Endothelial cell of umbilical vein (primary cell): ENCODE measurements at regions not wholly inside any gene's neighbourhood (a gene's known extent, or its start where the extent isn't known, plus 50 kb on each side); places are given as distances from the start of the nearest gene placed in this dataset.

Experiments
- BruUV-seq: library from RNA; stranded (reverse); fragments of 400-500 nt; replicated peaks from 2 replicates; lab custom pipeline; 2021; lab: Mats Ljungman, UMichigan
- CTCF ChIA-PET: fragments of 300-600, 350-600 bp; sonication (Branson Sonifier 250); formaldehyde crosslinking; loops from one replicate; lab custom pipeline; 2021; ENCODE audit warnings: antibody characterized with exemption, inconsistent platforms; lab: Charles Lee
- POLR2A ChIA-PET: fragments of 300-600, 350-600 bp; sonication (Branson Sonifier 250); formaldehyde crosslinking; loops from one replicate; lab custom pipeline; 2021; ENCODE audit warnings: antibody characterized with exemption, inconsistent platforms; lab: Charles Lee
- DNase-seq: peaks from one replicate; pipeline ENCODE4 v3.0.0-alpha.2; 2011; ENCODE audit warnings: low read depth, low spot score
- FAIRE-seq: peaks from 2 replicates; lab custom pipeline; 2011; peaks lifted over from hg19 to GRCh38; lab: Jason Lieb, UNC
- H2AFZ ChIP-seq: 2 replicates; pipeline ENCODE4 v1.6.0; 2012; ENCODE audit warnings: low read depth, low read length, control low read depth, inconsistent platforms
- H3K27ac ChIP-seq: 2 replicates; pipeline ENCODE4 v1.5.1; 2011; ENCODE audit warnings: low read depth, mild to moderate bottlenecking, control low read depth, low read length, moderate library complexity; ENCODE audit not compliant: insufficient read depth
- H3K27me3 ChIP-seq, 2 experiments: 2 replicates each; pipeline versions ENCODE4 v1.6.0 to v1.6.1; 2011; ENCODE audit warnings: low read length in 2 of 2, mixed read lengths in 1 of 2; ENCODE audit not compliant: control insufficient read depth in 2 of 2, insufficient read depth in 2 of 2
- H3K36me3 ChIP-seq, 2 experiments: 2 replicates in 1 of 2; 3 replicates in 1 of 2; pipeline ENCODE4 v1.5.1; 2011; ENCODE audit warnings: low read length in 2 of 2, mild to moderate bottlenecking in 1 of 2, moderate library complexity in 1 of 2; ENCODE audit not compliant: control insufficient read depth in 2 of 2, insufficient read depth in 2 of 2; ENCODE audit errors: extremely low read depth in 1 of 2
- H3K4me1 ChIP-seq: 3 replicates; pipeline ENCODE4 v1.5.1; 2011; ENCODE audit warnings: mild to moderate bottlenecking, low read length; ENCODE audit not compliant: control insufficient read depth, insufficient read depth; ENCODE audit errors: extremely low read depth
- H3K4me2 ChIP-seq: 2 replicates; pipeline ENCODE4 v1.6.1; 2011; ENCODE audit warnings: low read length, control low read depth, mixed read lengths; ENCODE audit not compliant: insufficient read depth
- H3K4me3 ChIP-seq, 3 experiments: fragments of 200-600 bp in 1 of 3; sonication (generic), shearing (Covaris generic) in 1 of 3; replicated peaks in 1 of 3; 2 replicates each; pipeline ENCODE4 v1.5.1; 2011 to 2016; ENCODE audit warnings: control low read depth in 3 of 3, low read length in 3 of 3, mild to moderate bottlenecking in 2 of 3, inconsistent platforms in 1 of 3, low read depth in 1 of 3, moderate library complexity in 1 of 3; ENCODE audit not compliant: insufficient read depth in 1 of 3
- H3K79me2 ChIP-seq: 2 replicates; pipeline ENCODE4 v1.6.0; 2012; ENCODE audit warnings: low read length, inconsistent platforms; ENCODE audit not compliant: control insufficient read depth, insufficient read depth
- H3K9ac ChIP-seq: replicated peaks from 2 replicates; pipeline ENCODE3; 2011; ENCODE audit warnings: low read length, control low read depth; ENCODE audit not compliant: insufficient read depth; ENCODE audit errors: extremely low read depth
- H3K9me1 ChIP-seq: replicated peaks from 3 replicates; pipeline ENCODE4 v1.6.0; 2011; ENCODE audit warnings: mild to moderate bottlenecking, low read length; ENCODE audit not compliant: control insufficient read depth, insufficient read depth; ENCODE audit errors: extremely low read depth
- H3K9me3 ChIP-seq: replicated peaks from 2 replicates; pipeline ENCODE4 v1.5.1; 2012; ENCODE audit warnings: low read length, inconsistent platforms; ENCODE audit not compliant: control insufficient read depth, insufficient read depth
- H4K20me1 ChIP-seq: replicated peaks from 2 replicates; pipeline ENCODE3; 2011; ENCODE audit warnings: mild to moderate bottlenecking, low read length; ENCODE audit not compliant: control insufficient read depth, insufficient read depth; ENCODE audit errors: extremely low read depth
- EZH2 ChIP-seq: IDR thresholded peaks from 2 replicates; pipeline ENCODE4 v1.6.1; 2012; ENCODE audit warnings: borderline replicate concordance, low read depth, mild to moderate bottlenecking, moderate library complexity, low read length, inconsistent platforms; ENCODE audit not compliant: severe bottlenecking
- FOS ChIP-seq: IDR thresholded peaks from 2 replicates; pipeline ENCODE4 v1.6.1; 2011; ENCODE audit warnings: mild to moderate bottlenecking, low read length, moderate library complexity, borderline replicate concordance; ENCODE audit not compliant: insufficient read depth
- GATA2 ChIP-seq: IDR thresholded peaks from 2 replicates; pipeline ENCODE4 v1.7.0; 2011; ENCODE audit warnings: low read depth, mild to moderate bottlenecking, moderate library complexity, mixed read lengths, low read length; ENCODE audit not compliant: insufficient read length, insufficient read depth
- JUN ChIP-seq: IDR thresholded peaks from 2 replicates; pipeline ENCODE4 v1.6.1; 2011; ENCODE audit warnings: borderline replicate concordance, low read depth; ENCODE audit not compliant: insufficient read length, insufficient read depth
- POLR2A ChIP-seq: IDR thresholded peaks from 2 replicates; pipeline ENCODE4 v1.6.1; 2012; ENCODE audit warnings: low read depth, mild to moderate bottlenecking, control low read depth, low read length
- POLR2AphosphoS5 ChIP-seq: IDR thresholded peaks from 2 replicates; pipeline ENCODE4 v1.6.1; 2012; ENCODE audit warnings: low read depth, mild to moderate bottlenecking, control low read depth, low read length, moderate library complexity; ENCODE audit not compliant: insufficient read depth
- dilution Hi-C: fragments of 300-500 bp; cut with MboI; formaldehyde crosslinking; loops from one replicate; pipeline ENCODE4 v1.15.0; 2019; ENCODE audit warnings: low sequenced_read_pairs; ENCODE audit not compliant: extremely low pct_ligation_motif_present
- intact Hi-C: fragments of 100-400 bp; cut with micrococcal nuclease; formaldehyde crosslinking; loops from one replicate; pipeline ENCODE4 v1.10.0; 2022
- TF ChIP-seq, protein P1 (sequence below), 2 donors: IDR thresholded peaks; 1 replicate in 1 of 2; 2 replicates in 1 of 2; pipeline ENCODE4 v1.5.1; 2011; ENCODE audit warnings: low read length in 2 of 2, mild to moderate bottlenecking in 2 of 2, moderate library complexity in 2 of 2, control low read depth in 1 of 2, inconsistent platforms in 1 of 2, low read depth in 1 of 2; ENCODE audit not compliant: insufficient read depth in 1 of 2; ENCODE audit errors: extremely low read depth in 1 of 2
- TF ChIP-seq, protein P2 (sequence below): IDR thresholded peaks from 2 replicates; pipeline ENCODE4 v1.6.1; 2011; ENCODE audit not compliant: insufficient read depth, insufficient read length

- Histone ChIP-seq H3K4me2 (no peak overlapping the region), H3K9ac (no peak overlapping the region), H3K4me1 (no peaks in the 10 kb centered on the region), H3K36me3 (no peaks in the 10 kb centered on the region), H3K79me2 (no peaks in the 10 kb centered on the region), H3K27ac (no peak overlapping the region), H2AFZ (no peak overlapping the region), H3K9me1 (no peaks in the 10 kb centered on the region), H4K20me1 (no peaks in the 10 kb centered on the region), H3K27me3 (no peaks in the 10 kb centered on the region), H3K4me3 (no peak overlapping the region), H3K9me3 (no peaks in the 10 kb centered on the region)
- no peak for FAIRE-seq
- ChIA-PET POLR2A (no interaction called here), CTCF (no interaction called here)
- no TSS peak for BruUV-seq
- TF ChIP-seq, protein P1, sequence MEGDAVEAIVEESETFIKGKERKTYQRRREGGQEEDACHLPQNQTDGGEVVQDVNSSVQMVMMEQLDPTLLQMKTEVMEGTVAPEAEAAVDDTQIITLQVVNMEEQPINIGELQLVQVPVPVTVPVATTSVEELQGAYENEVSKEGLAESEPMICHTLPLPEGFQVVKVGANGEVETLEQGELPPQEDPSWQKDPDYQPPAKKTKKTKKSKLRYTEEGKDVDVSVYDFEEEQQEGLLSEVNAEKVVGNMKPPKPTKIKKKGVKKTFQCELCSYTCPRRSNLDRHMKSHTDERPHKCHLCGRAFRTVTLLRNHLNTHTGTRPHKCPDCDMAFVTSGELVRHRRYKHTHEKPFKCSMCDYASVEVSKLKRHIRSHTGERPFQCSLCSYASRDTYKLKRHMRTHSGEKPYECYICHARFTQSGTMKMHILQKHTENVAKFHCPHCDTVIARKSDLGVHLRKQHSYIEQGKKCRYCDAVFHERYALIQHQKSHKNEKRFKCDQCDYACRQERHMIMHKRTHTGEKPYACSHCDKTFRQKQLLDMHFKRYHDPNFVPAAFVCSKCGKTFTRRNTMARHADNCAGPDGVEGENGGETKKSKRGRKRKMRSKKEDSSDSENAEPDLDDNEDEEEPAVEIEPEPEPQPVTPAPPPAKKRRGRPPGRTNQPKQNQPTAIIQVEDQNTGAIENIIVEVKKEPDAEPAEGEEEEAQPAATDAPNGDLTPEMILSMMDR (IDR thresholded peaks at IDR 0.05; ENCODE audit: extremely low read depth in 1 of 2, insufficient read depth in 1 of 2, low read depth in 1 of 2, low read length in 2 of 2) = no peak
- TF ChIP-seq EZH2 (no peak), JUN (no peak), POLR2AphosphoS5 (no peak)
- TF ChIP-seq, protein P2, sequence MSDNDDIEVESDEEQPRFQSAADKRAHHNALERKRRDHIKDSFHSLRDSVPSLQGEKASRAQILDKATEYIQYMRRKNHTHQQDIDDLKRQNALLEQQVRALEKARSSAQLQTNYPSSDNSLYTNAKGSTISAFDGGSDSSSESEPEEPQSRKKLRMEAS = no peak
- intact Hi-C loops (no loop called here), dilution Hi-C loops (no loop called here)
- DNase-seq = no peak
These were observed 1143.6 kb upstream of the ACVR2A start for GRCh38 chr2:146701183-146701582.

DNA sequence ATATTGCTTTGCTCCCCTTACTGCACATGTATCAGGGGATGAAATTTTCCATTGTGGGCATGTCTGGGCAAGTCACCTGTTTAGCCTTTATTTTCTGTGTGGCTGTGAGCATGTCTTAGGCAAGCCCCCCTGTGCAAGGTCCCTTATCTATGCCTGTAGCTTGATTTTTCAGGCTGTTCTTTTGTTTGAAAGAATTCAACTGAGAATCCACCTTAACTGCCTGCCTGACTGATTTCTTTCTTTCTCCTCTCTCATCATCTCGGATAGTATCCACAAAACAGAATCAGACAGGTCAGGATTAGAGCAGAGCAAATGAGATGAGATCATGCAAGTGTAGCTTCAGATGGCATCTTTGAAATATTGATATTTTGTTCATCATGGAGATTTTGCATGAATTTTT lies 1147.5 kb upstream of the ACVR2A start:
- H3K4me2 ChIP-seq = no peak overlapping the region
- H3K79me2 ChIP-seq = no peaks in the 10 kb centered on the region
- CTCF ChIA-PET = no interaction called here

More for the DNA sequence above, 1147.5 kb upstream of the ACVR2A start:
- Histone ChIP-seq H3K4me3 (no peak overlapping the region), H3K36me3 (no peaks in the 10 kb centered on the region), H4K20me1 (no peaks in the 10 kb centered on the region), H3K27ac (no peak overlapping the region), H2AFZ (no peak overlapping the region), H3K27me3 (no peaks in the 10 kb centered on the region), H3K9me3 (no peaks in the 10 kb centered on the region), H3K9ac (no peak overlapping the region), H3K4me1 (no peaks in the 10 kb centered on the region), H3K9me1 (no peaks in the 10 kb centered on the region)
- no peak for FAIRE-seq
- intact Hi-C loops = no loop called here
- TF ChIP-seq GATA2 (no peak), FOS (no peak), POLR2A (no peak)
- TF ChIP-seq, protein P1 (IDR thresholded peaks at IDR 0.05; ENCODE audit: extremely low read depth in 1 of 2, insufficient read depth in 1 of 2, low read depth in 1 of 2, low read length in 2 of 2) = no peak
- no TSS peak for BruUV-seq
- POLR2A ChIA-PET = no interaction called here
- DNase-seq = no peak
- dilution Hi-C loops = no loop called here
